Nephron (organoid): ENCODE measurements at regions not wholly inside any gene's neighbourhood (a gene's known extent, or its start where the extent isn't known, plus 50 kb on each side); places are given as distances from the start of the nearest gene placed in this dataset.

Experiments
- H3K27ac Mint-ChIP-seq, 3 experiments: 2 replicates each; pipeline ENCODE4 v1.8.0; 2020; ENCODE audit warnings: mixed read lengths in 3 of 3, mild to moderate bottlenecking in 2 of 3, moderate library complexity in 1 of 3
- H3K27me3 Mint-ChIP-seq: 2 replicates; pipeline ENCODE4 v1.8.0; 2021; ENCODE audit warnings: low read depth, mild to moderate bottlenecking, moderate library complexity, mixed read lengths
- H3K36me3 Mint-ChIP-seq: 2 replicates; pipeline ENCODE4 v1.8.0; 2020; ENCODE audit warnings: low read depth, mixed read lengths
- H3K4me1 Mint-ChIP-seq: 2 replicates; pipeline ENCODE4 v1.8.0; 2020; ENCODE audit warnings: mixed read lengths
- H3K4me3 Mint-ChIP-seq, 3 experiments: 2 replicates each; pipeline ENCODE4 v1.8.0; 2020; ENCODE audit warnings: mild to moderate bottlenecking in 3 of 3, mixed read lengths in 3 of 3, moderate library complexity in 2 of 3
- H3K9me3 Mint-ChIP-seq: 2 replicates; pipeline ENCODE4 v1.8.0; 2020; ENCODE audit warnings: mixed read lengths
- TF ChIP-seq, protein P1 (sequence below), 3 experiments: fragments of 200-600 bp; sonication (generic); IDR thresholded peaks; one replicate each; pipeline ENCODE4 v1.5.0; 2021; ENCODE audit warnings: antibody characterized with exemption in 3 of 3; ENCODE audit not compliant: unreplicated experiment in 3 of 3

- no peak overlapping the region for H3K27ac Mint-ChIP-seq
- peaks cover 3% of the 10 kb centered on the region for H3K27me3 Mint-ChIP-seq
- H3K4me3 Mint-ChIP-seq: no peak overlapping the region
- no peaks in the 10 kb centered on the region for H3K36me3 Mint-ChIP-seq
- no peaks in the 10 kb centered on the region for H3K9me3 Mint-ChIP-seq
- H3K4me1 Mint-ChIP-seq: peaks cover 5% of the 10 kb centered on the region
- TF ChIP-seq, protein P1, sequence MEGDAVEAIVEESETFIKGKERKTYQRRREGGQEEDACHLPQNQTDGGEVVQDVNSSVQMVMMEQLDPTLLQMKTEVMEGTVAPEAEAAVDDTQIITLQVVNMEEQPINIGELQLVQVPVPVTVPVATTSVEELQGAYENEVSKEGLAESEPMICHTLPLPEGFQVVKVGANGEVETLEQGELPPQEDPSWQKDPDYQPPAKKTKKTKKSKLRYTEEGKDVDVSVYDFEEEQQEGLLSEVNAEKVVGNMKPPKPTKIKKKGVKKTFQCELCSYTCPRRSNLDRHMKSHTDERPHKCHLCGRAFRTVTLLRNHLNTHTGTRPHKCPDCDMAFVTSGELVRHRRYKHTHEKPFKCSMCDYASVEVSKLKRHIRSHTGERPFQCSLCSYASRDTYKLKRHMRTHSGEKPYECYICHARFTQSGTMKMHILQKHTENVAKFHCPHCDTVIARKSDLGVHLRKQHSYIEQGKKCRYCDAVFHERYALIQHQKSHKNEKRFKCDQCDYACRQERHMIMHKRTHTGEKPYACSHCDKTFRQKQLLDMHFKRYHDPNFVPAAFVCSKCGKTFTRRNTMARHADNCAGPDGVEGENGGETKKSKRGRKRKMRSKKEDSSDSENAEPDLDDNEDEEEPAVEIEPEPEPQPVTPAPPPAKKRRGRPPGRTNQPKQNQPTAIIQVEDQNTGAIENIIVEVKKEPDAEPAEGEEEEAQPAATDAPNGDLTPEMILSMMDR (IDR thresholded peaks at IDR 0.05; ENCODE audit: unreplicated experiment in 3 of 3): no peak
These were observed 104.8 kb upstream of the SLC44A3 start for GRCh38 chr1:94715321-94715720.

DNA sequence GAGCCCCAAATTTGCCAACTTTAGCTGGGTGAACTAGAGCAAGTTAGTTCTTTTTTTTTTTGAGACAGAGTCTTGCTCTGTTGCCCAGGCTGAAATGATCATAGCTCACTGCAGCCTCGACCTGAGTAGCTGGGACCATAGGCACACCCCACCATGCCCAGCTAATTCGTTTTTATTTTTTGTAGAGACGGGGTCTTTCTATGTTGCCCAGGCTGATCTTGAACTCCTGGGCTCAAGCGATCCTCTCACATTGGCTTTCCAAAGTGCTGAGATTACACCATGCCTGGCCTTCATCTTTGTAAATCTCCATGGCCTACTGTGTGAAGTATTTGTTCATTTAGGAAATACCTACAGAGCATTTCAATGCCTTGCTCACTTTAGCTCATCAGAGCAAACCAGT lies 105.6 kb upstream of the SLC44A3 start:
- Mint-ChIP-seq H3K4me1 (peaks cover 8% of the 10 kb centered on the region), H3K27ac (no peak overlapping the region), H3K36me3 (no peaks in the 10 kb centered on the region), H3K9me3 (no peaks in the 10 kb centered on the region), H3K27me3 (peaks cover 3% of the 10 kb centered on the region), H3K4me3 (no peak overlapping the region)
- TF ChIP-seq, protein P1 (IDR thresholded peaks at IDR 0.05; ENCODE audit: unreplicated experiment in 3 of 3): no peak

DNA sequence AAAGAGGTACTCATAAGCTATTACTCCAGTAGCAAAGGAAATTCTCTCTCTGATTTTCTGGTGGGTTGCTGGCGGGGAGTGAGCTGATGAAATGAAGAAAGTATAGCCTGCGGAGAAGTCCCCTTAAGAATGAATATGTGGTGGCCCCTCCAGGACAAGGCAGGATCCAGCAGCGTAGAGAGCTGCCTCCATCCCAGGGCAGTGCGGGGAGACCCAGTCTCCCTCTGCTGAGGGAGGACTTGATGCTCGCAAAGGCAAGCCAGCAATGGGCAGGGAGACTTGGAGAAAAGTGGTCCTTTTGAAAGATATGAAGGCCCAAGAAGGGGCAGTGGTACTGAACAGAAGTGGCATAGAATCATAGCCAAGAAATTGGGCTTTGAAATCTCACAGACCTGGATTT lies 106.0 kb upstream of the SLC44A3 start:
- Mint-ChIP-seq H3K9me3 (no peaks in the 10 kb centered on the region), H3K4me1 (peaks cover 12% of the 10 kb centered on the region), H3K27ac (peak overlapping the region in 2 of 3 experiments; percentile 22 to 24), H3K27me3 (peaks cover 3% of the 10 kb centered on the region), H3K4me3 (no peak overlapping the region), H3K36me3 (no peaks in the 10 kb centered on the region)
- TF ChIP-seq, protein P1 (IDR thresholded peaks at IDR 0.05; ENCODE audit: unreplicated experiment in 3 of 3): no peak

- no peaks in the 10 kb centered on the region for H3K9me3 Mint-ChIP-seq
- no peaks in the 10 kb centered on the region for H3K36me3 Mint-ChIP-seq
- no peak overlapping the region for H3K4me3 Mint-ChIP-seq
- peak overlapping the region in 2 of 3 experiments; percentile 22 to 24 for H3K27ac Mint-ChIP-seq
- peaks cover 3% of the 10 kb centered on the region for H3K27me3 Mint-ChIP-seq
- TF ChIP-seq, protein P1 (IDR thresholded peaks at IDR 0.05; ENCODE audit: unreplicated experiment in 3 of 3): no peak
- H3K4me1 Mint-ChIP-seq: peaks cover 18% of the 10 kb centered on the region
These were observed 106.5 kb upstream of the SLC44A3 start for GRCh38 chr1:94713472-94714141.

- Mint-ChIP-seq H3K36me3 (no peaks in the 10 kb centered on the region), H3K4me1 (peaks cover 47% of the 10 kb centered on the region), H3K4me3 (no peak overlapping the region), H3K9me3 (no peaks in the 10 kb centered on the region), H3K27me3 (peaks cover 3% of the 10 kb centered on the region), H3K27ac (peak overlapping the region; percentile 76 to 90 (median 86))
- TF ChIP-seq, protein P1 (IDR thresholded peaks at IDR 0.05; ENCODE audit: unreplicated experiment in 3 of 3): no peak
These were observed 110.1 kb upstream of the SLC44A3 start for GRCh38 chr1:94709891-94710581.
